ENCODE measurements at regions not wholly inside any gene's neighbourhood (a gene's known extent, or its start where the extent isn't known, plus 50 kb on each side); places are given as distances from the start of the nearest gene placed in this dataset.

- TF ChIP-seq ARNTL (CRISPR knock-in tag; IDR thresholded peaks at IDR 0.05; ENCODE audit: borderline replicate concordance, low read depth): no peak
- TF ChIP-seq ZFP30 (CRISPR knock-in tag; IDR thresholded peaks at IDR 0.05): no peak
- no peak for TF ChIP-seq PATZ1 (CRISPR knock-in tag; IDR thresholded peaks at IDR 0.05; ENCODE audit: borderline replicate concordance)
- TF ChIP-seq BACH2 (CRISPR knock-in tag; IDR thresholded peaks at IDR 0.05; ENCODE audit: borderline replicate concordance): no peak
- TF ChIP-seq ZC3H10 (CRISPR knock-in tag; IDR thresholded peaks at IDR 0.05): no peak
- TF ChIP-seq TSHZ2 (CRISPR knock-in tag; IDR thresholded peaks at IDR 0.05): no peak
- no peak for TF ChIP-seq OSR1 (CRISPR knock-in tag; IDR thresholded peaks at IDR 0.05)
- no peak for TF ChIP-seq SNAI2 (CRISPR knock-in tag; IDR thresholded peaks at IDR 0.05)
- no peak for TF ChIP-seq ZNF565 (CRISPR knock-in tag; conservative IDR thresholded peaks at IDR 0.05; ENCODE audit: low read depth)
These were observed 53.6 kb upstream of the AGR3 start for GRCh38 chr7:16935341-16935735.

All from SK-N-SH treated with all-trans-retinoic acid at 6 μM for 48 hours (cell line).